Uterus (tissue), 3 donors: ENCODE measurements at regions not wholly inside any gene's neighbourhood (a gene's known extent, or its start where the extent isn't known, plus 50 kb on each side); places are given as distances from the start of the nearest gene placed in this dataset.

ENCODE experiments used
- DNase-seq, 2 donors: peaks; one replicate each; pipeline ENCODE4 v3.0.0-alpha.2; 2019 to 2020
- H3K27ac ChIP-seq, 2 donors: fragments of 200-600 bp; sonication (generic); 1 replicate in 1 of 2; 2 replicates in 1 of 2; pipeline ENCODE4 v1.5.1; 2016 to 2018
- H3K27me3 ChIP-seq, 2 donors: fragments of 200-600 bp; sonication (generic); one replicate each; pipeline ENCODE4 v1.5.1; 2018 to 2019; ENCODE audit warnings: control low read depth in 1 of 2
- H3K36me3 ChIP-seq, 2 donors: fragments of 200-600 bp; sonication (generic); one replicate each; pipeline ENCODE4 v1.5.1; 2019; ENCODE audit warnings: control low read depth in 1 of 2
- H3K4me1 ChIP-seq, 2 donors: fragments of 200-600 bp; sonication (generic); one replicate each; pipeline ENCODE4 v1.5.1; 2018 to 2019; ENCODE audit warnings: control low read depth in 1 of 2
- H3K4me3 ChIP-seq, 2 donors: fragments of 200-600 bp; sonication (generic); 1 replicate in 1 of 2; 2 replicates in 1 of 2; pipeline ENCODE4 v1.5.1; 2018 to 2019; ENCODE audit warnings: mild to moderate bottlenecking in 1 of 2
- H3K9me3 ChIP-seq, 2 donors: fragments of 200-600 bp; sonication (generic); one replicate each; pipeline ENCODE4 v1.5.1; 2019; ENCODE audit warnings: control low read depth in 1 of 2
- POLR2A ChIP-seq, 2 donors: fragments of 450-650 bp; IDR thresholded peaks; one replicate each; pipeline ENCODE4 v1.6.1; 2016; ENCODE audit warnings: antibody characterized with exemption in 2 of 2, mild to moderate bottlenecking in 1 of 2, moderate library complexity in 1 of 2
- intact Hi-C: fragments of 100-400 bp; cut with DNase I; formaldehyde crosslinking; loops from one replicate; pipeline ENCODE4 v1.15.1; 2023; ENCODE audit warnings: low total_unique reads
- TF ChIP-seq, protein P1 (sequence below), 4 experiments: fragments of 200-600 bp in 2 of 4; fragments of 450-650 bp in 2 of 4; sonication (generic) in 2 of 4; IDR thresholded peaks; one replicate each; pipeline ENCODE4 v1.5.1; 2016 to 2019; ENCODE audit warnings: antibody characterized with exemption in 4 of 4, mild to moderate bottlenecking in 2 of 4, moderate library complexity in 1 of 4
- donor health status: DM: yes; HTN: yes; CAD: no.

DNA sequence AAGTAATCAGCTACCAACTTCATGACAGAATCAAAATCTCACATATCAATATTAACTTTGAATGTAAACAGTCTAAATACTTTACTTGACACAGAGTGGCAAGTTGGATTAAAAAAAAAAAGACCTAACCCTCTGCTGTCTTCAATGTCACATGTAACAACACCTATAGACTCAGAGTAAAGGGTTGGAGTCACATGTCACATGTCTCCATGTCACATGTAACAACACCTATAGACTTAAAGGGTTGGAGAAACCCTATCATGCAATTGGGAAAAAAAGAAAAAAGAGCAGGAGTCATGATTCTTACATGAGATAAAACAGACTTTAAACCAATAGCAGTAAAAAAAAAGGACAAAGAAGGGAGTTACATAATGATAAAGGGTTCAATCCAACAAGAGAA, 665.3 kb upstream of the LRRTM1 start:
- H3K27me3 ChIP-seq: no peaks in the 10 kb centered on the region
- H3K36me3 ChIP-seq: no peaks in the 10 kb centered on the region
- H3K4me3 ChIP-seq: no peak overlapping the region
- H3K4me1 ChIP-seq: no peaks in the 10 kb centered on the region
- H3K27ac ChIP-seq: no peak overlapping the region
- H3K9me3 ChIP-seq: peaks cover 0 to 4% of the 10 kb centered on the region in 2 donors
- TF ChIP-seq, protein P1, sequence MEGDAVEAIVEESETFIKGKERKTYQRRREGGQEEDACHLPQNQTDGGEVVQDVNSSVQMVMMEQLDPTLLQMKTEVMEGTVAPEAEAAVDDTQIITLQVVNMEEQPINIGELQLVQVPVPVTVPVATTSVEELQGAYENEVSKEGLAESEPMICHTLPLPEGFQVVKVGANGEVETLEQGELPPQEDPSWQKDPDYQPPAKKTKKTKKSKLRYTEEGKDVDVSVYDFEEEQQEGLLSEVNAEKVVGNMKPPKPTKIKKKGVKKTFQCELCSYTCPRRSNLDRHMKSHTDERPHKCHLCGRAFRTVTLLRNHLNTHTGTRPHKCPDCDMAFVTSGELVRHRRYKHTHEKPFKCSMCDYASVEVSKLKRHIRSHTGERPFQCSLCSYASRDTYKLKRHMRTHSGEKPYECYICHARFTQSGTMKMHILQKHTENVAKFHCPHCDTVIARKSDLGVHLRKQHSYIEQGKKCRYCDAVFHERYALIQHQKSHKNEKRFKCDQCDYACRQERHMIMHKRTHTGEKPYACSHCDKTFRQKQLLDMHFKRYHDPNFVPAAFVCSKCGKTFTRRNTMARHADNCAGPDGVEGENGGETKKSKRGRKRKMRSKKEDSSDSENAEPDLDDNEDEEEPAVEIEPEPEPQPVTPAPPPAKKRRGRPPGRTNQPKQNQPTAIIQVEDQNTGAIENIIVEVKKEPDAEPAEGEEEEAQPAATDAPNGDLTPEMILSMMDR (IDR thresholded peaks at IDR 0.05): no peak
- TF ChIP-seq POLR2A (IDR thresholded peaks at IDR 0.05): no peak
- no peak for DNase-seq
- intact Hi-C loops: no loop called here

DNA sequence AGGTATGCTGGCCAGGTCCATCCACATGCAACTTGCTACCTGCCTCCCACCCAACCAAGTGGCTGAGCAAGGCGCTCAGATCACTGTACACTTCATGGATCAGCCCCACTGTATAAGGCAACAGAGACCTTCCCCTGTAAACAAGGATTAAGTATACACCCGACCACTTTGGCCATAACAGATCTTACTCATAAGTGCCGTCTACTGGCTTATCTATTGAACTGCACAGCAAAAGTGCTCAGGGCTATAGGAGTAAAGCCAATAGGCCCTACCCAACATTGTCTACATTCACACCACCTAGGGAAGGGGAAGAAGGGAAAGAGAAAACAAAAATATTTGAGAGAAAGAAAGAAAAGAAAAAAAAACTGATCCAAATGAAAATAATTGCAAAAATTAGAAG, 663.9 kb upstream of the LRRTM1 start:
- H3K27me3 ChIP-seq: no peaks in the 10 kb centered on the region
- H3K9me3 ChIP-seq: peaks cover 0 to 6% of the 10 kb centered on the region in 2 donors
- H3K36me3 ChIP-seq: no peaks in the 10 kb centered on the region
- H3K4me3 ChIP-seq: no peak overlapping the region
- H3K27ac ChIP-seq: no peak overlapping the region
- intact Hi-C loops: no loop called here
- DNase-seq: no peak
- TF ChIP-seq, protein P1 (IDR thresholded peaks at IDR 0.05): no peak
- no peak for TF ChIP-seq POLR2A (IDR thresholded peaks at IDR 0.05)
- no peaks in the 10 kb centered on the region for H3K4me1 ChIP-seq

DNA sequence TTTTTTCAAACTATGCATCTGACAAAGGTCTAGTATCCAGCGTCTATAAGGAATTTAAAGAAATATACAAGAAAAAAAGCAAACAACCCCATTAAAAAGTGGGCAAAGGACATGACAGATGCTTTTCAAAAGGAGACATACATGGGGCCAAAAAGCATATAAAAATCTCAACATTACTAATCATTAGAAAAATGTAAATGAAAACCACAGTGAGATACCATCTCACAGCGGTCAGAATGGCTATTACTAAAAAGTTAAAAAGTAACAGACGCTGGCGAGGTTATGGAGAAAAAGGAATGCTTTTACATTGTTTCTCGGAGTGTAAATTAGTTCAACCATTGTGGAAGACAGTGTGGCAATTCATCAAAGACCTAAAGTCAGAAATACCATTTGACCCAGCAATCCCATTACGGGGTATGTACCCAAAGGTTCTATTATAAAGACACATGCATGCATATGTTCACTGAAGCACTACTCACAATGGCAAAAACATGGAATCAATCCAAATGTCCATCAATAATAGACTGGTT, 643.1 kb upstream of the LRRTM1 start:
- Histone ChIP-seq H3K4me3 (no peak overlapping the region), H3K27ac (no peak overlapping the region), H3K4me1 (no peaks in the 10 kb centered on the region), H3K36me3 (no peaks in the 10 kb centered on the region), H3K27me3 (no peaks in the 10 kb centered on the region), H3K9me3 (no peaks in the 10 kb centered on the region)
- intact Hi-C loops: no loop called here
- TF ChIP-seq, protein P1 (IDR thresholded peaks at IDR 0.05): no peak
- TF ChIP-seq POLR2A (IDR thresholded peaks at IDR 0.05): no peak
- no peak for DNase-seq

DNA sequence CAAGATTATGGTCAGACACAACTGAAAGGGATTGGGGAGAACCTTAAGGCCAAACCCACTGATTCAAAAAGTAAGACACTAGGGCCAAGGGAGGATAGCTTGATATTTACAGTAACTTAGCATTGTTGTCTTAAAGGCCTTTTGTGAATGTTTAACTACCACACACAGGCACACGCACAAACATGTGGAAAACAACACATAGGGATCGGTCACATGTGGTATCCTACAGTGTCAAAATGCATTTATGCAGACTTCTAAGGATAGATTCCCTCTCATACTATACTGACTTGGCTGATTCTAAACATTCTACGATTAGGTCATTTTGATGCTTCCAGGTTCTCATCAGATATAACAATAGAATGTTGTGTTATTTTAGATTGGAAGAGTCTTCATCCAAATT, 638.9 kb upstream of the LRRTM1 start:
- no peaks in the 10 kb centered on the region for H3K4me1 ChIP-seq
- no peaks in the 10 kb centered on the region for H3K9me3 ChIP-seq
- TF ChIP-seq, protein P1 (IDR thresholded peaks at IDR 0.05): no peak
- no peak for TF ChIP-seq POLR2A (IDR thresholded peaks at IDR 0.05)
- no peak overlapping the region for H3K4me3 ChIP-seq
- no peak overlapping the region for H3K27ac ChIP-seq
- DNase-seq: no peak
- H3K27me3 ChIP-seq: no peaks in the 10 kb centered on the region
- intact Hi-C loops: no loop called here
- H3K36me3 ChIP-seq: no peaks in the 10 kb centered on the region

DNA sequence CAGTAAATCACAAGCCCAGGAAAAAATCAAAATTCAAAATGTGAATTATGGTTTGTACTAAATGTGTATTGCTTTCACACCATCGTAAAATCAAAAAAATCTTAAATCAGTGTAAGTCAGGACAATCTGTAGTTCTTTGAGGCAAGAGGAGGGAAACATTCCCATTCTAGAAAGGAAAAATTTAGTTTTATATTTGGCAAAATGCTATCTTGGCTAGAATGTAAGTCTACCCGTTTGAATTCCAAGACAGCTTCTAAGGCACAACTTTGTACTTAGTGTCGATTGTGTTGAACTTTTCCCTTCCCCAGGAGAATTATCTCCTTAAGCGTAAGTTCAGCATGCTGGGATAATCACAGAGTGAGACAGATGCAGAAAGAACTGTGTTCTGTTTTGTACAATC, 638.2 kb upstream of the LRRTM1 start:
- DNase-seq: no peak
- TF ChIP-seq, protein P1 (IDR thresholded peaks at IDR 0.05): no peak
- TF ChIP-seq POLR2A (IDR thresholded peaks at IDR 0.05): no peak
- Histone ChIP-seq H3K4me1 (no peaks in the 10 kb centered on the region), H3K27me3 (no peaks in the 10 kb centered on the region), H3K36me3 (no peaks in the 10 kb centered on the region), H3K27ac (no peak overlapping the region), H3K9me3 (no peaks in the 10 kb centered on the region), H3K4me3 (no peak overlapping the region)
- intact Hi-C loops: no loop called here
